K562 (cell line): ENCODE measurements at regions not wholly inside any gene's neighbourhood (a gene's known extent, or its start where the extent isn't known, plus 50 kb on each side); places are given as distances from the start of the nearest gene placed in this dataset.

Experiments used
- ATAC-seq: fragments of 200-7000 bp; cut with Tn5 transposase; 3 replicates; pipeline ENCODE4 v1.9.1; 2020; ENCODE audit warnings: moderate library complexity
- BruUV-seq: library from RNA; stranded (reverse); fragments of 400-500 nt; replicated peaks from 2 replicates; lab custom pipeline; 2021; lab: Mats Ljungman, UMichigan
- CTCF ChIA-PET: fragments of 300-600 bp; formaldehyde crosslinking; extraction: SDS; loops from one replicate; lab custom pipeline; 2021; ENCODE audit warnings: low intra/inter-chr PET ratio; lab: Yijun Ruan, JAX
- POLR2A ChIA-PET: fragments of 300-600, 350-650 bp; sonication (Branson Sonifier 250); formaldehyde crosslinking; extraction: SDS; loops from one replicate; lab custom pipeline; 2021; ENCODE audit warnings: antibody characterized with exemption, inconsistent platforms; lab: Yijun Ruan, JAX
- DNase-seq, 4 experiments: peaks; one replicate each; pipeline versions ENCODE4 v3.0.0 to v3.0.0-alpha.2; 2011 to 2018; ENCODE audit warnings: low spot score in 3 of 4, mixed read lengths in 3 of 4; ENCODE audit errors: extremely low read depth in 1 of 4
- FAIRE-seq: peaks from 2 replicates; lab custom pipeline; 2011; peaks lifted over from hg19 to GRCh38; lab: Jason Lieb, UNC
- H2AFZ ChIP-seq: 2 replicates; pipeline ENCODE4 v1.6.0; 2011; ENCODE audit warnings: low read depth, low read length, control low read depth, inconsistent platforms
- H3K27ac ChIP-seq: fragments of 200-600 bp; 3 replicates; pipeline ENCODE4 v1.8.0; 2011; ENCODE audit warnings: low read depth, mild to moderate bottlenecking, control low read depth, inconsistent platforms, low read length, moderate library complexity, mixed read lengths; ENCODE audit errors: extremely low read depth
- H3K27me3 ChIP-seq, 2 experiments: fragments of 300-600 bp in 1 of 2; 2 replicates in 1 of 2; 3 replicates in 1 of 2; pipeline versions ENCODE4 v1.6.0 to v1.8.0; 2011; ENCODE audit warnings: inconsistent platforms in 2 of 2, low read length in 2 of 2, mild to moderate bottlenecking in 1 of 2, mixed read lengths in 1 of 2, moderate library complexity in 1 of 2; ENCODE audit not compliant: control insufficient read depth in 2 of 2, insufficient read depth in 2 of 2
- H3K36me3 ChIP-seq: fragments of 300-600 bp; 3 replicates; pipeline ENCODE4 v1.8.0; 2011; ENCODE audit warnings: mild to moderate bottlenecking, low read length, inconsistent platforms; ENCODE audit not compliant: control insufficient read depth, insufficient read depth
- H3K4me1 ChIP-seq, 2 experiments: fragments of 200-600 bp in 1 of 2; replicated peaks in 1 of 2; 2 replicates in 1 of 2; 3 replicates in 1 of 2; pipeline versions ENCODE4 v1.5.1 to v1.8.0; 2011; ENCODE audit warnings: inconsistent platforms in 2 of 2, low read length in 2 of 2, mild to moderate bottlenecking in 1 of 2, mixed read lengths in 1 of 2, moderate library complexity in 1 of 2; ENCODE audit not compliant: control insufficient read depth in 2 of 2, insufficient read depth in 2 of 2
- H3K4me2 ChIP-seq: 2 replicates; pipeline ENCODE4 v1.6.1; 2011; ENCODE audit warnings: low read length, control low read depth, inconsistent platforms, mixed read lengths; ENCODE audit not compliant: insufficient read depth
- H3K4me3 ChIP-seq: fragments of 200-600 bp; sonication (generic), shearing (Covaris generic); 2 replicates; pipeline ENCODE4 v1.5.1; 2016; ENCODE audit warnings: control low read depth, inconsistent platforms
- H3K79me2 ChIP-seq: fragments of 200-600 bp; 3 replicates; pipeline ENCODE4 v1.8.0; 2011; ENCODE audit warnings: low read length, inconsistent platforms; ENCODE audit not compliant: control insufficient read depth, insufficient read depth
- H3K9ac ChIP-seq, 2 experiments: 2 replicates each; pipeline versions ENCODE4 v1.6.0 to v1.6.1; 2011; ENCODE audit warnings: low read depth in 2 of 2, low read length in 2 of 2, control low read depth in 1 of 2, inconsistent platforms in 1 of 2, mild to moderate bottlenecking in 1 of 2, mixed read lengths in 1 of 2; ENCODE audit not compliant: insufficient read depth in 1 of 2
- H3K9me1 ChIP-seq: one replicate; pipeline ENCODE4 v1.6.0; 2011; ENCODE audit warnings: inconsistent platforms, mild to moderate bottlenecking, low read length, moderate library complexity; ENCODE audit not compliant: control insufficient read depth, insufficient read depth
- H3K9me3 ChIP-seq: replicated peaks from 2 replicates; pipeline ENCODE4 v1.5.1; 2011; ENCODE audit warnings: low read depth, low read length, inconsistent platforms; ENCODE audit not compliant: control insufficient read depth, insufficient read depth
- H4K20me1 ChIP-seq: replicated peaks from 2 replicates; pipeline ENCODE4 v1.6.1; 2011; ENCODE audit warnings: low read length, inconsistent platforms, mixed read lengths; ENCODE audit not compliant: control insufficient read depth, insufficient read depth
- CBFA2T3 ChIP-seq: fragments of 450-650 bp; IDR thresholded peaks from 2 replicates; pipeline ENCODE4 v1.6.1; 2017
- EWSR1 ChIP-seq: fragments of 450-650 bp; IDR thresholded peaks from 2 replicates; pipeline ENCODE4 v1.6.1; 2018; ENCODE audit warnings: borderline replicate concordance, mild to moderate bottlenecking, low read depth, moderate library complexity; ENCODE audit not compliant: partially characterized antibody
- KLF6 ChIP-seq: fragments of 250-450 bp; sonication (Bioruptor Pico); IDR thresholded peaks from 2 replicates; pipeline ENCODE4 v1.4.0; 2020; ENCODE audit warnings: mild to moderate bottlenecking, moderate library complexity, borderline replicate concordance
- PHF20 ChIP-seq: fragments of 450-650 bp; IDR thresholded peaks from 2 replicates; pipeline ENCODE4 v1.6.1; 2018; ENCODE audit not compliant: partially characterized antibody
- RBM14 ChIP-seq: fragments of 200-400 bp; formaldehyde crosslinking; IDR thresholded peaks from 2 replicates; pipeline ENCODE4 v1.6.1; 2018; ENCODE audit warnings: low read depth, mild to moderate bottlenecking, low read length, moderate library complexity, borderline replicate concordance; ENCODE audit not compliant: insufficient read depth
- SIN3A ChIP-seq, 2 experiments: fragments of 150-350 bp in 1 of 2; IDR thresholded peaks; 2 replicates each; pipeline ENCODE4 v1.6.1; 2011 to 2016; ENCODE audit warnings: borderline replicate concordance in 2 of 2, low read depth in 2 of 2, low read length in 2 of 2, mild to moderate bottlenecking in 2 of 2, moderate library complexity in 2 of 2; ENCODE audit not compliant: control insufficient read depth in 1 of 2
- SIX5 ChIP-seq, 2 experiments: IDR thresholded peaks; 2 replicates each; pipeline ENCODE4 v1.6.1; 2011; ENCODE audit warnings: low read length in 2 of 2, borderline replicate concordance in 1 of 2, low read depth in 1 of 2, mild to moderate bottlenecking in 1 of 2, moderate library complexity in 1 of 2; ENCODE audit not compliant: insufficient read depth in 1 of 2
- ZBTB5 ChIP-seq: fragments of 450-650 bp; IDR thresholded peaks from 2 replicates; pipeline ENCODE4 v1.6.1; 2017; ENCODE audit warnings: antibody characterized with exemption
- ZNF24 ChIP-seq: fragments of 450-650 bp; IDR thresholded peaks from 2 replicates; pipeline ENCODE4 v1.6.1; 2016
- ZNF395 ChIP-seq: fragments of 200-800 bp; sonication (Bioruptor generic); IDR thresholded peaks from 2 replicates; pipeline ENCODE4 v1.6.1; 2017; ENCODE audit warnings: missing genetic modification characterization, missing compliant biosample characterization
- WGBS: fragments of 100-300 bp; shearing (Covaris generic); methylation state at CpG from one replicate; pipeline ENCODE4 v1.1.6; 2016; ENCODE audit warnings: low coverage, mixed read lengths; ENCODE audit not compliant: insufficient coverage; ENCODE audit errors: missing lambda C conversion rate; 5-methylcytosine and 5-hydroxymethylcytosine counted together
- in situ Hi-C: fragments of 300-500 bp; cut with MboI; formaldehyde crosslinking; loops from 4 replicates; pipeline ENCODE4 v1.15.0; 2018; ENCODE audit warnings: inconsistent platforms, mixed read lengths
- intact Hi-C: fragments of 100-400 bp; cut with micrococcal nuclease; formaldehyde crosslinking; loops from 2 replicates; pipeline ENCODE4 v1.14.2; 2022

GRCh38 chr21:16651956-16652355, 860.9 kb upstream of the CXADR start:
- no peak for DNase-seq
- CTCF ChIA-PET: no interaction called here
- Histone ChIP-seq H3K4me3 (no peak overlapping the region), H3K9me3 (no peaks in the 10 kb centered on the region), H4K20me1 (no peaks in the 10 kb centered on the region), H3K9ac (no peak overlapping the region), H3K4me1 (no peaks in the 10 kb centered on the region), H3K27me3 (no peaks in the 10 kb centered on the region), H3K27ac (no peak overlapping the region), H3K9me1 (no peaks in the 10 kb centered on the region), H3K4me2 (no peak overlapping the region), H2AFZ (no peak overlapping the region), H3K36me3 (no peaks in the 10 kb centered on the region), H3K79me2 (no peaks in the 10 kb centered on the region)
- intact Hi-C loops (no loop called here), in situ Hi-C loops (no loop called here)
- no peak for FAIRE-seq
- BruUV-seq: no TSS peak
- ATAC-seq: no peak
- TF ChIP-seq EWSR1 (no peak), PHF20 (no peak), ZNF24 (no peak), ZNF395 (CRISPR knock-in tag) (no peak)
- POLR2A ChIA-PET: no interaction called here
- 6% methylated on average over 3 of the region's 3 CpGs for WGBS

GRCh38 chr21:16663436-16663835, 849.4 kb upstream of the CXADR start:
- in situ Hi-C loops: no loop called here
- TF ChIP-seq SIX5 (IDR thresholded peaks at IDR 0.05; ENCODE audit: borderline replicate concordance in 1 of 2, insufficient read depth in 1 of 2, low read depth in 1 of 2, low read length in 2 of 2) (no peak), CBFA2T3 (no peak), ZBTB5 (no peak), KLF6 (no peak), RBM14 (no peak), SIN3A (IDR thresholded peaks at IDR 0.05; ENCODE audit: borderline replicate concordance in 2 of 2, control insufficient read depth in 1 of 2, low read depth in 2 of 2, low read length in 2 of 2) (no peak)
- TF ChIP-seq, all 486 proteins: peak for 0
- no peaks in the 10 kb centered on the region for H3K79me2 ChIP-seq
- ChIA-PET CTCF (no interaction called here), POLR2A (no interaction called here)
- no TSS peak for BruUV-seq
- WGBS: 0% methylated on average over 2 of the region's 2 CpGs
- no peak overlapping the region for H2AFZ ChIP-seq
- H3K9ac ChIP-seq: no peak overlapping the region
- intact Hi-C loops: no loop called here
- no peak for DNase-seq
- no peaks in the 10 kb centered on the region for H3K4me1 ChIP-seq
- no peaks in the 10 kb centered on the region for H3K9me1 ChIP-seq
- no peaks in the 10 kb centered on the region for H3K27me3 ChIP-seq
- no peak for FAIRE-seq
- no peaks in the 10 kb centered on the region for H3K36me3 ChIP-seq
- no peak overlapping the region for H3K4me3 ChIP-seq
- H3K9me3 ChIP-seq: no peaks in the 10 kb centered on the region
- no peak for ATAC-seq
- H3K4me2 ChIP-seq: no peak overlapping the region
- no peaks in the 10 kb centered on the region for H4K20me1 ChIP-seq
- no peak overlapping the region for H3K27ac ChIP-seq
